Gastrocnemius medialis (tissue), 4 donors: ENCODE measurements at regions not wholly inside any gene's neighbourhood (a gene's known extent, or its start where the extent isn't known, plus 50 kb on each side); places are given as distances from the start of the nearest gene placed in this dataset.

ENCODE experiments used
- ATAC-seq, 2 donors: fragments of 150-250 bp; one replicate each; pipeline ENCODE4 v1.9.1; 2016
- DNase-seq, 2 donors: peaks; one replicate each; pipeline ENCODE4 v3.0.0-alpha.2; 2019
- H3K27ac ChIP-seq, 4 donors: fragments of 200-600 bp; sonication (generic); 1 replicate in 1 of 4; 2 replicates in 3 of 4; pipeline ENCODE4 v1.5.1; 2016 to 2018; ENCODE audit warnings: mild to moderate bottlenecking in 2 of 4, moderate library complexity in 1 of 4
- H3K27me3 ChIP-seq, 3 donors: fragments of 200-600 bp; sonication (generic) in 2 of 3; 1 replicate in 1 of 3; 2 replicates in 2 of 3; pipeline versions ENCODE4 v1.5.1 to v1.6.0; 2016 to 2019; ENCODE audit warnings: mild to moderate bottlenecking in 1 of 3, moderate library complexity in 1 of 3
- H3K36me3 ChIP-seq, 2 donors: fragments of 200-600 bp; sonication (generic) in 1 of 2; one replicate each; pipeline ENCODE4 v1.5.1; 2017 to 2018
- H3K4me1 ChIP-seq, 2 donors: fragments of 200-600 bp; sonication (generic) in 1 of 2; one replicate each; pipeline ENCODE4 v1.5.1; 2016 to 2017; ENCODE audit warnings: mild to moderate bottlenecking in 2 of 2
- H3K4me3 ChIP-seq, 4 donors: fragments of 200-600 bp; sonication (generic) in 3 of 4; 1 replicate in 1 of 4; 2 replicates in 3 of 4; pipeline ENCODE4 v1.5.1; 2016 to 2019; ENCODE audit warnings: mild to moderate bottlenecking in 2 of 4
- H3K9me3 ChIP-seq, 3 donors: fragments of 200-600 bp; sonication (generic) in 2 of 3; 1 replicate in 1 of 3; 2 replicates in 2 of 3; pipeline ENCODE4 v1.5.1; 2016 to 2019
- CTCF ChIP-seq, 5 experiments: fragments of 450-650 bp in 3 of 5; fragments of 200-600 bp in 2 of 5; sonication (generic) in 2 of 5; IDR thresholded peaks in 4 of 5; conservative IDR thresholded peaks in 1 of 5; 1 replicate in 4 of 5; 2 replicates in 1 of 5; pipeline ENCODE4 v1.5.1; 2016 to 2019; ENCODE audit warnings: antibody characterized with exemption in 5 of 5, mild to moderate bottlenecking in 3 of 5, moderate library complexity in 3 of 5
- POLR2A ChIP-seq, 2 donors: fragments of 450-650 bp; IDR thresholded peaks; one replicate each; pipeline ENCODE4 v1.6.1; 2017; ENCODE audit warnings: antibody characterized with exemption in 2 of 2, mild to moderate bottlenecking in 2 of 2, moderate library complexity in 2 of 2
- in situ Hi-C, 4 donors: fragments of 200-750 bp; cut with MboI; loops; one replicate each; pipeline versions ENCODE4 v1.15.0 to v1.8.0; 2017; ENCODE audit warnings: low sequenced_read_pairs in 4 of 4
- intact Hi-C: fragments of 100-400 bp; cut with DNase I; formaldehyde crosslinking; loops from one replicate; pipeline ENCODE4 v1.15.1; 2023; ENCODE audit warnings: low total_unique reads

- TF ChIP-seq CTCF (IDR thresholded peaks at IDR 0.05 in 4 of 5, conservative IDR thresholded peaks at IDR 0.05 in 1 of 5), result no peak
- no peak for TF ChIP-seq POLR2A (IDR thresholded peaks at IDR 0.05)
- no peaks in the 10 kb centered on the region for H3K4me1 ChIP-seq
- no peak for ATAC-seq
- H3K27me3 ChIP-seq, result no peaks in the 10 kb centered on the region
- H3K36me3 ChIP-seq, result no peaks in the 10 kb centered on the region
- intact Hi-C loops (no loop called here), in situ Hi-C loops (no loop called here)
- DNase-seq, result no peak
- H3K4me3 ChIP-seq, result no peak overlapping the region
- H3K9me3 ChIP-seq, result no peaks in the 10 kb centered on the region
- no peak overlapping the region for H3K27ac ChIP-seq
Observed at GRCh38 chr14:84535484-84535883, 994.5 kb upstream of the FLRT2 start.

- H3K27ac ChIP-seq, result no peak overlapping the region
- TF ChIP-seq POLR2A (IDR thresholded peaks at IDR 0.05) (no peak), CTCF (IDR thresholded peaks at IDR 0.05 in 4 of 5, conservative IDR thresholded peaks at IDR 0.05 in 1 of 5) (no peak)
- no peaks in the 10 kb centered on the region for H3K9me3 ChIP-seq
- in situ Hi-C loops (no loop called here), intact Hi-C loops (no loop called here)
- H3K36me3 ChIP-seq, result no peaks in the 10 kb centered on the region
- no peak for DNase-seq
- ATAC-seq, result no peak
- H3K27me3 ChIP-seq, result no peaks in the 10 kb centered on the region
- no peaks in the 10 kb centered on the region for H3K4me1 ChIP-seq
- H3K4me3 ChIP-seq, result no peak overlapping the region
Observed at GRCh38 chr14:84535976-84536375, 994.0 kb upstream of the FLRT2 start.

- intact Hi-C loops (no loop called here), in situ Hi-C loops (no loop called here)
- no peaks in the 10 kb centered on the region for H3K9me3 ChIP-seq
- H3K4me1 ChIP-seq, result no peaks in the 10 kb centered on the region
- ATAC-seq, result no peak
- H3K27ac ChIP-seq, result no peak overlapping the region
- no peak overlapping the region for H3K4me3 ChIP-seq
- DNase-seq, result no peak
- no peaks in the 10 kb centered on the region for H3K36me3 ChIP-seq
- TF ChIP-seq CTCF (IDR thresholded peaks at IDR 0.05 in 4 of 5, conservative IDR thresholded peaks at IDR 0.05 in 1 of 5), result no peak
- TF ChIP-seq POLR2A (IDR thresholded peaks at IDR 0.05), result no peak
- H3K27me3 ChIP-seq, result no peaks in the 10 kb centered on the region
Observed at GRCh38 chr14:84541018-84541417, 988.9 kb upstream of the FLRT2 start.

GRCh38 chr14:84543859-84544258 lies 986.1 kb upstream of the FLRT2 start:
- H3K9me3 ChIP-seq, result no peaks in the 10 kb centered on the region
- no peak for TF ChIP-seq POLR2A (IDR thresholded peaks at IDR 0.05)
- TF ChIP-seq CTCF (IDR thresholded peaks at IDR 0.05 in 4 of 5, conservative IDR thresholded peaks at IDR 0.05 in 1 of 5), result no peak
- intact Hi-C loops, result no loop called here
- H3K27ac ChIP-seq, result no peak overlapping the region
- no peaks in the 10 kb centered on the region for H3K4me1 ChIP-seq
- no peaks in the 10 kb centered on the region for H3K36me3 ChIP-seq
- H3K4me3 ChIP-seq, result no peak overlapping the region
- no peak for ATAC-seq
- in situ Hi-C loops, result no loop called here
- DNase-seq, result no peak
- H3K27me3 ChIP-seq, result no peaks in the 10 kb centered on the region

GRCh38 chr14:84544486-84545131 lies 985.3 kb upstream of the FLRT2 start:
- Histone ChIP-seq H3K27me3 (no peaks in the 10 kb centered on the region), H3K36me3 (no peaks in the 10 kb centered on the region), H3K9me3 (no peaks in the 10 kb centered on the region), H3K4me1 (no peaks in the 10 kb centered on the region), H3K27ac (no peak overlapping the region), H3K4me3 (no peak overlapping the region)
- TF ChIP-seq CTCF (IDR thresholded peaks at IDR 0.05 in 4 of 5, conservative IDR thresholded peaks at IDR 0.05 in 1 of 5), result no peak
- no peak for TF ChIP-seq POLR2A (IDR thresholded peaks at IDR 0.05)
- intact Hi-C loops, result no loop called here
- no peak for DNase-seq
- in situ Hi-C loops, result no loop called here
- ATAC-seq, result no peak
